ENCODE measurements at regions not wholly inside any gene's neighbourhood (a gene's known extent, or its start where the extent isn't known, plus 50 kb on each side); places are given as distances from the start of the nearest gene placed in this dataset.

- no peak overlapping the region for H3K4me3 ChIP-seq (ENCODE audit: low read depth, low read length)
- DNase-seq (ENCODE audit: low read depth), result no peak
- TF ChIP-seq CTCF (conservative IDR thresholded peaks at IDR 0.05; ENCODE audit: low read depth, low read length), result no peak
Observed at GRCh38 chr18:75120521-75120920, 88.4 kb downstream of the PTGR3 start.

- DNase-seq (ENCODE audit: low read depth), result no peak
- no peak for TF ChIP-seq CTCF (conservative IDR thresholded peaks at IDR 0.05; ENCODE audit: low read depth, low read length)
- no peak overlapping the region for H3K4me3 ChIP-seq (ENCODE audit: low read depth, low read length)
Observed at GRCh38 chr18:75116809-75117208, 92.1 kb downstream of the PTGR3 start.

- DNase-seq (ENCODE audit: low read depth), result no peak
- TF ChIP-seq CTCF (conservative IDR thresholded peaks at IDR 0.05; ENCODE audit: low read depth, low read length), result no peak
- no peak overlapping the region for H3K4me3 ChIP-seq (ENCODE audit: low read depth, low read length)
Observed at GRCh38 chr18:75116165-75116564, 92.8 kb downstream of the PTGR3 start.

- TF ChIP-seq CTCF (conservative IDR thresholded peaks at IDR 0.05; ENCODE audit: low read depth, low read length), result no peak
- DNase-seq (ENCODE audit: low read depth), result no peak
- H3K4me3 ChIP-seq (ENCODE audit: low read depth, low read length), result no peak overlapping the region
Observed at GRCh38 chr18:75115514-75115913, 93.4 kb downstream of the PTGR3 start.

Data from choroid plexus epithelial cell (primary cell).